Neural progenitor cell (in vitro differentiated cells): ENCODE measurements at regions not wholly inside any gene's neighbourhood (a gene's known extent, or its start where the extent isn't known, plus 50 kb on each side); places are given as distances from the start of the nearest gene placed in this dataset.
A peak's percentile ranks its signal among the peaks of the same experiment; 100 is the strongest.

ENCODE experiments used
- DNase-seq: peaks from one replicate; pipeline ENCODE4 v3.0.0-alpha.2; 2016; ENCODE audit warnings: low spot score
- H2AFZ ChIP-seq: fragments of 200-600 bp; sonication (generic); replicated peaks from 2 replicates; pipeline ENCODE4 v1.6.1; 2016; ENCODE audit warnings: antibody characterized with exemption
- H3F3A ChIP-seq: fragments of 200-600 bp; sonication (generic); 2 replicates; pipeline ENCODE4 v1.6.1; 2016; ENCODE audit warnings: antibody characterized with exemption, low read depth
- H3K27ac ChIP-seq: fragments of 200-600 bp; sonication (generic); 2 replicates; pipeline ENCODE4 v1.5.1; 2016; ENCODE audit warnings: mild to moderate bottlenecking
- H3K27me3 ChIP-seq: fragments of 200-600 bp; sonication (generic); 2 replicates; pipeline ENCODE4 v1.6.1; 2016; ENCODE audit warnings: mild to moderate bottlenecking, moderate library complexity
- H3K36me3 ChIP-seq: fragments of 200-600 bp; sonication (generic); 2 replicates; pipeline ENCODE4 v1.5.1; 2016
- H3K4me1 ChIP-seq: fragments of 200-600 bp; sonication (generic); 2 replicates; pipeline ENCODE4 v1.6.1; 2016; ENCODE audit warnings: mixed run types
- H3K4me2 ChIP-seq: fragments of 200-600 bp; sonication (generic); 2 replicates; pipeline ENCODE4 v1.6.1; 2016
- H3K4me3 ChIP-seq: fragments of 200-600 bp; sonication (generic); 2 replicates; pipeline ENCODE4 v1.5.1; 2016
- H3K79me2 ChIP-seq: fragments of 200-600 bp; sonication (generic); 2 replicates; pipeline ENCODE4 v1.6.1; 2016; ENCODE audit warnings: low read depth
- H3K9ac ChIP-seq: fragments of 200-600 bp; sonication (generic); 2 replicates; pipeline ENCODE4 v1.6.1; 2016
- H3K9me3 ChIP-seq: fragments of 200-600 bp; sonication (generic); 2 replicates; pipeline ENCODE4 v1.5.1; 2016; ENCODE audit warnings: low read depth
- H4K20me1 ChIP-seq: fragments of 200-600 bp; sonication (generic); 2 replicates; pipeline ENCODE4 v1.6.1; 2016; ENCODE audit warnings: low read depth
- H3K27ac Mint-ChIP-seq: 3 replicates; pipeline ENCODE4 v1.8.0; 2021; ENCODE audit warnings: mixed read lengths
- H3K27me3 Mint-ChIP-seq: 2 replicates; pipeline ENCODE4 v1.8.0; 2022; ENCODE audit warnings: low read depth, mild to moderate bottlenecking, inconsistent platforms, moderate library complexity, mixed read lengths; ENCODE audit not compliant: insufficient read depth
- H3K36me3 Mint-ChIP-seq: 3 replicates; pipeline ENCODE4 v1.8.0; 2021; ENCODE audit warnings: mixed read lengths
- H3K4me1 Mint-ChIP-seq: 3 replicates; pipeline ENCODE4 v1.8.0; 2021; ENCODE audit warnings: mixed read lengths
- H3K4me3 Mint-ChIP-seq: 3 replicates; pipeline ENCODE4 v1.8.0; 2021; ENCODE audit warnings: mild to moderate bottlenecking, moderate library complexity, mixed read lengths
- H3K9me3 Mint-ChIP-seq: 3 replicates; pipeline ENCODE4 v1.8.0; 2020; ENCODE audit warnings: mixed read lengths
- CTCF ChIP-seq: fragments of 200-600 bp; sonication (generic); IDR thresholded peaks from 2 replicates; pipeline ENCODE4 v1.5.1; 2017; ENCODE audit warnings: antibody characterized with exemption, mild to moderate bottlenecking
- EZH2 ChIP-seq: fragments of 200-600 bp; sonication (generic); IDR thresholded peaks from 2 replicates; pipeline ENCODE4 v1.6.1; 2017; ENCODE audit warnings: antibody characterized with exemption, mild to moderate bottlenecking, moderate library complexity
- EZH2phosphoT487 ChIP-seq: fragments of 200-600 bp; sonication (generic); IDR thresholded peaks from 2 replicates; pipeline ENCODE4 v1.6.1; 2017; ENCODE audit warnings: antibody characterized with exemption

GRCh38 chr1:163535401-163535800 is 213.6 kb downstream of the NUF2 start:
- no peaks in the 10 kb centered on the region for H3K9me3 ChIP-seq
- H4K20me1 ChIP-seq, result no peaks in the 10 kb centered on the region
- H3K4me3 ChIP-seq, result no peak overlapping the region
- peaks cover 17% of the 10 kb centered on the region for H3K4me1 ChIP-seq
- no peak for DNase-seq
- Mint-ChIP-seq H3K27me3 (peaks cover 2% of the 10 kb centered on the region), H3K27ac (no peak overlapping the region), H3K4me1 (peaks cover 9% of the 10 kb centered on the region), H3K36me3 (no peaks in the 10 kb centered on the region), H3K9me3 (no peaks in the 10 kb centered on the region), H3K4me3 (no peak overlapping the region)
- H3K27ac ChIP-seq, result no peak overlapping the region
- no peaks in the 10 kb centered on the region for H3K36me3 ChIP-seq
- no peaks in the 10 kb centered on the region for H3F3A ChIP-seq
- no peak overlapping the region for H3K4me2 ChIP-seq
- H3K9ac ChIP-seq, result no peak overlapping the region
- H2AFZ ChIP-seq, result no peak overlapping the region
- TF ChIP-seq EZH2phosphoT487, result no peak
- no peak for TF ChIP-seq EZH2
- TF ChIP-seq CTCF, result no peak
- H3K79me2 ChIP-seq, result no peaks in the 10 kb centered on the region
- no peaks in the 10 kb centered on the region for H3K27me3 ChIP-seq

GRCh38 chr1:163535807-163536206 is 214.1 kb downstream of the NUF2 start:
- Histone ChIP-seq H3F3A (no peaks in the 10 kb centered on the region), H2AFZ (peak overlapping the region; percentile 36), H3K9ac (no peak overlapping the region), H4K20me1 (no peaks in the 10 kb centered on the region), H3K79me2 (no peaks in the 10 kb centered on the region), H3K4me2 (no peak overlapping the region), H3K27me3 (no peaks in the 10 kb centered on the region), H3K9me3 (no peaks in the 10 kb centered on the region), H3K4me3 (no peak overlapping the region), H3K4me1 (peaks cover 17% of the 10 kb centered on the region), H3K36me3 (no peaks in the 10 kb centered on the region), H3K27ac (no peak overlapping the region)
- no peak overlapping the region for H3K4me3 Mint-ChIP-seq
- H3K4me1 Mint-ChIP-seq, result peaks cover 9% of the 10 kb centered on the region
- DNase-seq, result peak; percentile 39
- no peaks in the 10 kb centered on the region for H3K36me3 Mint-ChIP-seq
- TF ChIP-seq EZH2 (no peak), CTCF (peak; percentile 67)
- H3K9me3 Mint-ChIP-seq, result no peaks in the 10 kb centered on the region
- H3K27ac Mint-ChIP-seq, result no peak overlapping the region
- peaks cover 2% of the 10 kb centered on the region for H3K27me3 Mint-ChIP-seq

DNA sequence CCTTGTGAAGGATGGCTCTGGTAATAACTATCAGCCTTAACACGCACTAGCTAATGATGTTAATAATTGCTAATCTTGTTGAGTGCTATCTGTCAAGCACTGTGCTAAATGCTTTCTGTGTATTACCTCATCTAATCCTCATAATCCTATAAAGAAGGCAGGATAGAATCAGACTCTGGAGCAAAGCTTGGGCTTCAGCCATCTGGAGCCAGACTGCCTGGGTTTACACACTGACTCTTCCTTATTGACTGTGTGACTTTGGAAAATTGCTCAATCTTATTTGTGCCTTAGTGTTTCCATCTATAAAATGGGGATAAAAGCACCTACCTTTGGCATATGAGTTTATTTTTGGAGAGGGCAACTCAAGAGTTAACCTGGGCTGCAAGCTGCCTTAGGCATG is 216.1 kb downstream of the NUF2 start:
- no peak overlapping the region for H3K4me3 ChIP-seq
- H3K9me3 Mint-ChIP-seq, result no peaks in the 10 kb centered on the region
- H3K36me3 ChIP-seq, result no peaks in the 10 kb centered on the region
- H3K27ac Mint-ChIP-seq, result no peak overlapping the region
- H3K36me3 Mint-ChIP-seq, result peaks cover 1% of the 10 kb centered on the region
- H3K4me1 Mint-ChIP-seq, result peaks cover 9% of the 10 kb centered on the region
- peaks cover 17% of the 10 kb centered on the region for H3K4me1 ChIP-seq
- no peaks in the 10 kb centered on the region for H3K9me3 ChIP-seq
- peaks cover 6% of the 10 kb centered on the region for H3K27me3 Mint-ChIP-seq
- no peaks in the 10 kb centered on the region for H3K27me3 ChIP-seq
- no peak overlapping the region for H2AFZ ChIP-seq
- TF ChIP-seq EZH2 (no peak), CTCF (no peak), EZH2phosphoT487 (no peak)
- H3K4me3 Mint-ChIP-seq, result no peak overlapping the region
- H3K9ac ChIP-seq, result no peak overlapping the region
- H4K20me1 ChIP-seq, result no peaks in the 10 kb centered on the region
- no peak overlapping the region for H3K27ac ChIP-seq
- no peak overlapping the region for H3K4me2 ChIP-seq
- no peaks in the 10 kb centered on the region for H3F3A ChIP-seq
- no peak for DNase-seq
- H3K79me2 ChIP-seq, result no peaks in the 10 kb centered on the region

GRCh38 chr1:163538667-163539066 is 216.9 kb downstream of the NUF2 start:
- Histone ChIP-seq H3K36me3 (no peaks in the 10 kb centered on the region), H3K9me3 (no peaks in the 10 kb centered on the region), H3F3A (no peaks in the 10 kb centered on the region), H3K4me2 (no peak overlapping the region), H3K4me1 (peaks cover 17% of the 10 kb centered on the region), H3K4me3 (no peak overlapping the region), H4K20me1 (no peaks in the 10 kb centered on the region), H2AFZ (no peak overlapping the region), H3K27me3 (no peaks in the 10 kb centered on the region), H3K79me2 (no peaks in the 10 kb centered on the region), H3K27ac (no peak overlapping the region), H3K9ac (no peak overlapping the region)
- no peak for DNase-seq
- Mint-ChIP-seq H3K9me3 (no peaks in the 10 kb centered on the region), H3K4me1 (peaks cover 9% of the 10 kb centered on the region), H3K36me3 (peaks cover 1% of the 10 kb centered on the region), H3K27me3 (peaks cover 5% of the 10 kb centered on the region), H3K27ac (no peak overlapping the region), H3K4me3 (no peak overlapping the region)
- TF ChIP-seq EZH2phosphoT487 (no peak), CTCF (no peak), EZH2 (no peak)
